MM.1S (cell line): ENCODE measurements at regions not wholly inside any gene's neighbourhood (a gene's known extent, or its start where the extent isn't known, plus 50 kb on each side); places are given as distances from the start of the nearest gene placed in this dataset.

Source experiments
- CTCF ChIP-seq: fragments of 300-600 bp; sonication (generic); IDR thresholded peaks from 2 replicates; pipeline ENCODE4 v1.5.1; 2016; ENCODE audit warnings: antibody characterized with exemption, low read length, mixed read lengths
- EZH2 ChIP-seq: fragments of 300-600 bp; sonication (generic); optimal IDR thresholded peaks from 2 replicates; pipeline ENCODE3; 2017; ENCODE audit warnings: low read depth, mild to moderate bottlenecking, antibody characterized with exemption, low read length, mixed read lengths

- TF ChIP-seq CTCF (no peak), EZH2 (no peak)
Measured at GRCh38 chr13:47299304-47299703, 402.5 kb upstream of the HTR2A start.
